ENCODE measurements at regions not wholly inside any gene's neighbourhood (a gene's known extent, or its start where the extent isn't known, plus 50 kb on each side); places are given as distances from the start of the nearest gene placed in this dataset.

- TF ChIP-seq POLR2A (IDR thresholded peaks at IDR 0.05) (no peak), CTCF (IDR thresholded peaks at IDR 0.05) (no peak)
Observed at GRCh38 chr17:15112846-15113617, 152.1 kb downstream of the PMP22 start.

Data from Peyer's patch (tissue), 4 donors.